Right ventricle myocardium superior (tissue), 1 donor: ENCODE measurements at regions not wholly inside any gene's neighbourhood (a gene's known extent, or its start where the extent isn't known, plus 50 kb on each side); places are given as distances from the start of the nearest gene placed in this dataset.
"Not testable (repeated sequence)": the region's sequence is repeated elsewhere in the genome, so short reads cannot be mapped to it uniquely, and the experiment has no call there.

Source experiments
- ATAC-seq: fragments of 200-7000 bp; cut with Tn5 transposase; one replicate; pipeline ENCODE4 v1.9.1; 2020; ENCODE audit warnings: mild to moderate bottlenecking; ENCODE audit not compliant: poor library complexity
- DNase-seq: peaks from one replicate; pipeline ENCODE4 v3.0.0-alpha.2; 2020
- intact Hi-C: fragments of 100-400 bp; cut with DNase I; formaldehyde crosslinking; loops from one replicate; pipeline ENCODE4 v1.11.2; 2022
- donor health status: DM: no; HTN: yes; CAD: no; lungs with severe emphysema.

DNA sequence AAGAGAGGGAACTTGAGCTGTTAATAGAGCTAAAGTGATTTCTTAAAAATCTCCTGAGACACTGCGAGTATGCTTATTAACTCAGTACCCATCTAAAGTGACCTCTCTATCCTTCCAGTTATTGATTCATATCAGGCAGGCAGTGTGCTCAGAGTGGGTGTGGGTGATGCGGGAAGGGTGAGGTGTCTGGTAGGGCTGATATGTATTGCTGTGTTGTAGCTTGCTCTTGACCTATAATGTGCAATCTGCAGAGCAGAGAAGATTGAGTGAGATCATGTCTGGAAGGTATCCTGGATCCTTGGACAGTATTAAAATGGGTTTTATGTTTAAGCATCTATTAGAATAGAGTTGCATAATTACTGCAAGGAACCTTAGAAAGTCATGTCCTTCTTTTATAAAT is 71.9 kb upstream of the SEC22B start:
- DNase-seq, intact Hi-C loops: not testable (repeated sequence)
- ATAC-seq, result peak; percentile 36

DNA sequence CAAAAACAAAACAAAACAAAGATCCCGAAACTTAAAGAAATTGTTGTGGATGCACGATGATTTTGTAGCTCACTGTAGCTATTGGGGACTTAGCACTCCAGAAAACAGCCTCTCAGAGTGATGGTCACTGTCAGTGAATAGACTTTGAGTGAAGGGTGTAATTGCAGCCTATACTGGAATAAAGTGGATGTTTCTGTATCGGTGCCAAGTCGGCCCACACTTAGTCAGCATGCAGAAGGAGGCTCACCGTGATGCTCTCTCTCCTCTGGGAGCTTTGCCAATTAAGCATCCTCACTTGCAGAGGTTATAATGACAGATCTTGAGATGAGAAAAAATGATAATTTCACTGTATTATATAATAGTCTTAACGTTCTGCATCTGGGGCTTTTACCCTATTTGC is 67.5 kb upstream of the SEC22B start:
- intact Hi-C loops, ATAC-seq, DNase-seq: not testable (repeated sequence)

DNA sequence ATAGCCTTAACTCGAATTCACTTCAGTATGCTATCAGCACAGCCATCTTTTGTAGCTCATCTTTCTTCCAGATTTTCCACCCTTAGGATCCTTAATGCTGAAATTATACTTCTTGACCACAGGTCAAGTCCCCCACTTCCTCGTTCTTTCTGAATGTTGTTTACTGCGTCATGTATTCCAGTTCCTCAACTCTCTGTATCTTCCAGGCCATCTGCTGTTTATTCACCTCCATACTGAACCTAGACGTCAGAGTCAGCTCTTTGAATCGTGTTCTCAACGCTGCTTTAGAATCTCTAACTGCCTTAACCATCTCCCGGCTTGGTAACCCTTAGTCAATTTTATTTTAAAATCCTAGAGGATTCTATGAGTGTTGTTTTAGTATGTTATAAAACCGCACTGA is 66.3 kb upstream of the SEC22B start:
- intact Hi-C loops, DNase-seq, ATAC-seq: not testable (repeated sequence)

DNA sequence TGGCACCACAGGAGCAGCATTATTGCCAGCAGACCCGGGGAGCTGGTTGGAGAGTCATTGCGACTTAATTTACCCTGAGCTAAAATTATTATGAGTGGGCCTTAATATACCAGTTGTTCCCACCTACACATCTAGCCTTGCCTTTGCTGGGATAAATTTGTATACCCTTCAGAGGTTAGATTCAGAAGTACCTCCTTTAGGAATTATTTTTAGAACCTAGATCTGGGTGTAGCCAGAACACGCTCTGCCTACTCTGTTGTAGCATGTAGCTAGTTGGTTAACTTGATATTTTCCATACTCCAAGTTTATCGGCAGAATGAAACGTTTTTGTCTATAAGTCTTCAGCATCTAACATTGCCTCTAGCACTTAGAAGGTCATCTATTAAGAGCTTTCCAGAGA is 65.5 kb upstream of the SEC22B start:
- DNase-seq, intact Hi-C loops: not testable (repeated sequence)
- peak; percentile 86 for ATAC-seq

DNA sequence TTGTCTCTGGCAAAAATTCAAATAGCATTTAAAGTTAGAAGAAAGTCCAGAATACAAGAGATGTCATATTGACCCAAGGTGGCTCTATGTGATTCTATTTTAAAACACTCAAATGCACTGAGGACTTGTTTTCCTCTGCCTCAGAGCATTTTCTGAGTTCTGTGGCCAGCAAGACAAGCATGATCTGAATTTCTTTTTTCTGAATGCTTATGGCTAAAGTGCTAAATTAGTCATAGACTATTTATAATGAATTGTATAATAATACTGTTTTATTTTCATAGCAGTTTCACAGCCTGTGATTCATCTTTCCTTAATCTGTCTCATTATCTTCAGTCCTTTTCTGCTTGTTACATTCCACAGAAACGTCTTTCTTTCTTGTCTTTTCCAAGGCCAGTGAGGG is 63.9 kb upstream of the SEC22B start:
- intact Hi-C loops, DNase-seq, ATAC-seq: not testable (repeated sequence)

DNA sequence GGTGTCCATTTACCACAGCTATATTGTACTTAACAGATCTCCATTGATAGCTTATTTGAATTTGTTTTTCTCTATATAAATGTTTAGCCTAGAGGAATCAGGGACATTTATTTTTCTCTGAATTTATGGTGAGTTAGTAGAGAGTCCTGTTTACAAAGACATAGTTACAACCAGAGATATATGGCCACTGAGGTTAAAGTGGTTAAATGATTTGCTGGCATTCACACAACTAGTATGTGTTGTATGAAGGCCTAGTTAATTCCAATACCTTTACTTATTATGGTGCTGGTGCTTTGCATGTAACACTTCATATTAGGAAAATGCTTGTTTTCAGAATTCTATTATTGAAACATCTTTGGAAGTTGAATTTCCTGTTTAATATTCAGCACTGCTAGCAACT is 63.0 kb upstream of the SEC22B start:
- ATAC-seq, intact Hi-C loops, DNase-seq: not testable (repeated sequence)

DNA sequence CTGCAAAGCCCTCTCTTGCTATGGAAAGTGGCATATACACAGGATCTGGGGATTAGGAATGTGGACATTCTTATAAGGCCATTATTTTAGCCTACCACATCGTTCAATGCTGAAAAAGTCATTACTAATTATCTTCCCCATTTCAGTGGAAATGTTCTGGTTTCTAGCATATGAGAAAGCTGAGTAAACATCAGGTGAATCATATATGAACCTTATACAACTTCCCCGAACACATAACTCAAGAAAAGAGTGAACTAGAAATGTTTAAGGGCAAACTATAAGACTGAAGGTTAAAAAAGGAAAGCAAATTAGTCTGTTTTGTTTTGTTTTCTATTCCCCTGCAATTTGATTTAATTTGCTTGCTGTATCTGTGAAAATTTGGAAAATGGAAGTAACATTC is 62.5 kb upstream of the SEC22B start:
- ATAC-seq, intact Hi-C loops: not testable (repeated sequence)

DNA sequence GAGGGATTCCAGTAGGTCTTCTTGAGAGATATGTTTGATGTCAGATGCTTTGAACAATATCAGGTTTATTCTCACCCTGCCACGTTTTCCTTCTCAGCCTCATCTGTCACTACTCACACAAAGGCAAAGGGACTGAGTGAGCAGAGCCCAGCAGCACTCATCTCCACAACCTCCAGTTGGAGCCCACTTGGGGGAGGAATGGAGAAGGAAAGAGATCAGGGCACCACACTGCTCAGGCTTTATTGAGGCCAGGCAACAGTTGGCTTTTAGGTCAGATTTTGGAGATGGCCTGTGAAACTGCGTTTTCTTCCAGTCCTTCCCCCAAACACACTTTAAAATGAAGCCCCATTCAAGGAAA is 57.3 kb upstream of the SEC22B start:
- DNase-seq, intact Hi-C loops: not testable (repeated sequence)
- ATAC-seq, result peak; percentile 73

More for the DNA sequence above, 62.5 kb upstream of the SEC22B start:
- DNase-seq, result not testable (repeated sequence)

DNA sequence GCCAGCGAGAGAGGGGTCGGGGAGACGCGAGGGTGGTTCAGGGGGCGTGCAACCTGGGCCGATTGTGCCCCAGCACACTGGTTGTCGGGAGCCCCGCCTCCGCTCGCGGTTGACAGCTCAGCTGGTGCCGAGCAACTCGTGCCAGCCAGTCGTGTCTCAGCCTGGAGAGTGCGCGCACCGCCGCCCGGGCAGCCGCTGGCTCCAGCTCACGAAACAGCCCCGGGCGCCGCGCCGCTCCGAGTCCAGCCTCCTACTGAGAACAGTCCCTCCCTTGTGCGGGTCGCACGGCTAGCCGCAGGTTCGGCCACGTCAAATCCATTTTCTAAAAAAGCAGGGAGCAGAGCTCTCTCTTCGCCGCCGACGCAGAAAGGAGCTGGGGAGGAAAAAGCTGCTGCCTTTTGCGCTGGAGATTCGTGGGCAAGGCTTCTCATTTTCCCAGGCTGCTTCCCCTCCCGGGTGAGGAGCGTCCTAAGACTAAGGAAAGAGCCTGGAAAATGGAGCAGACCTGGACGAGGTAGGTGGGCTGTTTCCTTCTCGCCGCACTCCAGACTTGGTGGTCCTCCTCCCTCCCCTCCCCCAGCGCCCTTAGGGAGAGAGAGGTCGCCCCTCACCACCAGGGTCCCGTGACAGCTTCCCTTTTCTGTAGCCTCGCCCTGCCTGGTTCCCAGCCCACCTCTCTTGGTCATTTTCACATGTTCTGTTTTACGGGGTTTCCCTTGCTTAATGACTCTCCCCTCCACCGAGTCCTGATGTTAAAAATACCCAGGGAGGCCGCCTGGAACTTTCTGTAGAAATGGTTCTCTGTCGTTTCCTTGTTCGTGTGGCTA is 56.7 kb upstream of the SEC22B start:
- DNase-seq, intact Hi-C loops: not testable (repeated sequence)
- ATAC-seq, result peak; percentile 99

DNA sequence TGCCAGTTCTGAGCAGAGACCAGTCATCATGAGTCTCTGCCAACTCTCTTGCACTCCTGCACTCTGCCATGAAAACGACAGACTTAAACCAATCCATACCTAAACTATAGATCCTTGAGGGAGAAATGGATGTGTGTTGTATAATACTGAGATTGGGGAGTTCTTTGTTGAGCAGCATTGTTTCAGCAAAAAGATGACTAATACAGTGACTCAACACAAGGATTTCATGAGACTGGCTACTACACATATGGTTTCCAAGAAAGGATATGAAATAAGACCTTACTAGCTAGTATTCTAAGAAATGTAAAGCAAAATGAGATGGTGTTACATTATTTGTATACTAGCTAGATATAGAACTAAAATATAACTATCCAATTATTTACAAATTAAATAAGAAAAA is 53.5 kb upstream of the SEC22B start:
- ATAC-seq, intact Hi-C loops: not testable (repeated sequence)

More for the DNA sequence above, 53.5 kb upstream of the SEC22B start:
- DNase-seq, result not testable (repeated sequence)
